ENCODE measurements at regions not wholly inside any gene's neighbourhood (a gene's known extent, or its start where the extent isn't known, plus 50 kb on each side); places are given as distances from the start of the nearest gene placed in this dataset.

DNA sequence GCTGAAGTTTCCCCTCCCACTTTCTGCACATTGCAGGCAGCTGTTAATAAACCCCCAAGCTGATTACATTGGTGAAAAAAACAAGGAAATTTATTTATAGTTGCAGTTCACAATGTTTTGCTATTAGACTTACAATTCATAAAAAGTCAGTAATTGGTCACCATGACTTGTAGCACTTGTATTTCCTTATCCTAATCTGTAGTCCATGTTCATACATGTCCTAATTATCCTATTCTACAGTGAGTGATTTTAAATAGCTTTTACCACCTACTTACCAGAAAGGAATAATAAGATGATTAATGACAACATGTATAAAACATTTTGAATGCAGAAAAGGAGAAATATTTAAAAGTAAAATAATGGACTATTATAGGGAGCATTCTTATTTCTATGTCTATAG, 760.0 kb upstream of the RIOK2 start:
- DNase-seq (ENCODE audit: extremely low read depth, low read depth), result no peak
- TF ChIP-seq, protein P1, sequence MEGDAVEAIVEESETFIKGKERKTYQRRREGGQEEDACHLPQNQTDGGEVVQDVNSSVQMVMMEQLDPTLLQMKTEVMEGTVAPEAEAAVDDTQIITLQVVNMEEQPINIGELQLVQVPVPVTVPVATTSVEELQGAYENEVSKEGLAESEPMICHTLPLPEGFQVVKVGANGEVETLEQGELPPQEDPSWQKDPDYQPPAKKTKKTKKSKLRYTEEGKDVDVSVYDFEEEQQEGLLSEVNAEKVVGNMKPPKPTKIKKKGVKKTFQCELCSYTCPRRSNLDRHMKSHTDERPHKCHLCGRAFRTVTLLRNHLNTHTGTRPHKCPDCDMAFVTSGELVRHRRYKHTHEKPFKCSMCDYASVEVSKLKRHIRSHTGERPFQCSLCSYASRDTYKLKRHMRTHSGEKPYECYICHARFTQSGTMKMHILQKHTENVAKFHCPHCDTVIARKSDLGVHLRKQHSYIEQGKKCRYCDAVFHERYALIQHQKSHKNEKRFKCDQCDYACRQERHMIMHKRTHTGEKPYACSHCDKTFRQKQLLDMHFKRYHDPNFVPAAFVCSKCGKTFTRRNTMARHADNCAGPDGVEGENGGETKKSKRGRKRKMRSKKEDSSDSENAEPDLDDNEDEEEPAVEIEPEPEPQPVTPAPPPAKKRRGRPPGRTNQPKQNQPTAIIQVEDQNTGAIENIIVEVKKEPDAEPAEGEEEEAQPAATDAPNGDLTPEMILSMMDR (IDR thresholded peaks at IDR 0.05; ENCODE audit: low read depth, low read length), result no peak

DNA sequence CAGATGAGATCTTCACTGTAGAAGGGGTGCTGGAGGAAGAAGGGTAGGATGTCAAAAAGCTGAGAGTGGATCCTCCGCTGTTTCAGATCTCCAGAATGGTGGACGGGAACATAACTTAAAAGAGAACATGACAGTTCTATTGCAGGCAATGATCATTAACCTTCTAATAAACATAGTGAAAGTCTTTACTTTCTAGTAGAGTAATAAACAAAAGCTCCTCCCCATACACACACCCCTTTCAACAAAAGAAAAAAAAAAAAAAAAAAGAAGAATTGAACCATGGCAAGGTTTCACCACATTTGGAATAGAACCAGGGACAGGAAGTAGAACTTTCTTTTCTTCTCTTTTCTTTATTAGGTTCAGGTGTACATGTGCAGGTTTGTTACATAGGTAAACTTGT, 768.1 kb upstream of the RIOK2 start:
- no peak for DNase-seq (ENCODE audit: extremely low read depth, low read depth)
- TF ChIP-seq, protein P1 (IDR thresholded peaks at IDR 0.05; ENCODE audit: low read depth, low read length), result no peak

DNA sequence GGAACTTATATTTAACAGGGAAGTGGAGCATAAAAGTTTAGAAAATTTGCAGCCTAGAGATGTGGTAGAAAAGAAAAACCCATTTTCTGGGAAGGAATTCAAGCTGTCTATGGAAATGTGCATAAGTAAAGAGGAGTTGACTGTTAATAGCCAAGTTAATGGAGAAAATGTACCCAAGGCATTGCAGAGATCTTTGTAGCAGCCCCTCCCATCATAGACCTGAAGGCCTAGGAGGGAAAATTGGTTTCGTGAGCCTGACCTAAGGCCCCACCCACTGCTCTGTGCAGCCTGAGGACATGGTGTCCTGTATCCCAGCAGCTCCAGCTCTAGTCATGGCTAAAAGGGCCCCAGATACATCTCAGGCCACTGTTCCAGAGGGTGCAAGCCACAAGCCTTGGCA, 772.4 kb upstream of the RIOK2 start:
- TF ChIP-seq, protein P1 (IDR thresholded peaks at IDR 0.05; ENCODE audit: low read depth, low read length), result no peak
- no peak for DNase-seq (ENCODE audit: extremely low read depth, low read depth)

DNA sequence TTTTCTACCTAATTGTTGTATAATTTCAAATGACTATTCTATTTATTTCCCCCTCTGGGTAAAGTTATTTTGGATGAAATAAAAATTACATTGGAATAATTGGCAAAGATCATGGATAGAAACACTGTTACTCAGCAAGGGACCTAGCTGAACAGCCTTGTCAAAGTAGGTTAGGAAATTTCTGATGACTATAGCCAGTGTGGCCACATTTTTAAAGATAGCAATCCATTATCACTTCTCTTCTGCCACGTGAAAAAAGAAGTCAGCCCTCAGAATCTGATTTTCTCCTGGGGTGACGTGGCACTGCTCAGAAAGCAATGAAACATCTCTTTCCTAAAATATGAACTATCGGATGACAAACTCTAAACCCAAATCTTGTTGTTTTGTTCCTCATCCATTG, 784.2 kb upstream of the RIOK2 start:
- no peak for DNase-seq (ENCODE audit: extremely low read depth, low read depth)
- TF ChIP-seq, protein P1 (IDR thresholded peaks at IDR 0.05; ENCODE audit: low read depth, low read length), result no peak

DNA sequence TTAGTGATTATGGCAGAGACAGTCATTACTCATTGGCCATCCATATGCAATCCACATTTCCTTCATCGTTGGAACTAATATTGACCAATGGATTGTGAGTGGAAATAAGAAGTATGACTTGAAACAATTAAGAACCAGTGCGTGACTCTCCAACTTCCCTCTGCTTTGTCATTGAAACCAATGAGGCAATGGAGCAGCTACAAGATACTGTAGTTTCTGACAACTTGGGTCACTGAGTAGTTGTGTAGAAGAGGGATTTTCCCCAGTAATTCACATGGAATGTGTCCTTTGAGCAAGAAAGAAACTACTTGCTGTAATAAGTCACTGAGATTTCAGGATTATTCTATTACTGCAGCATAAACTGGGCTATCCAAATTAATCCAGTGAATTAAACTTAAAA, 785.3 kb upstream of the RIOK2 start:
- TF ChIP-seq, protein P1 (IDR thresholded peaks at IDR 0.05; ENCODE audit: low read depth, low read length), result no peak
- DNase-seq (ENCODE audit: extremely low read depth, low read depth), result no peak

DNA sequence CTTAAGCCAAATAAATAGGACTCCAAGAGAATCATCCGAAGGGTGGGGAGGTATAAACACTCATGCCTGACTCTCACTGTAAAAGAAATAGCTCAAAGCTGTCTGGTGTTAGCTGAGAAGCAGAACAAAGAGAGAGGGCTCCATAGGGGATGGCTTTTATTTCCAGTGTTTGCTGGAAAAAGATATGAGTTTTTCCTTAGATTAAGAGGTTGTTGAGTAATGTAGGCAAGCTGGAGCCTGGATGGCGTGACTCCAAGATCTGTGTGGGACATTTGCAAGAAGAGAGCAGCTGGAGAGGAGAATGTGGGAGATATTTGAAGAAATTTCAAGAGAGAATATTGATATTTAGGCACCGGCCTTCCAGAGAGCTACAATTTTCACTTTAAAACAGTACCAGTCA, 793.7 kb upstream of the RGMB start:
- TF ChIP-seq, protein P1 (IDR thresholded peaks at IDR 0.05; ENCODE audit: low read depth, low read length), result no peak
- no peak for DNase-seq (ENCODE audit: extremely low read depth, low read depth)

DNA sequence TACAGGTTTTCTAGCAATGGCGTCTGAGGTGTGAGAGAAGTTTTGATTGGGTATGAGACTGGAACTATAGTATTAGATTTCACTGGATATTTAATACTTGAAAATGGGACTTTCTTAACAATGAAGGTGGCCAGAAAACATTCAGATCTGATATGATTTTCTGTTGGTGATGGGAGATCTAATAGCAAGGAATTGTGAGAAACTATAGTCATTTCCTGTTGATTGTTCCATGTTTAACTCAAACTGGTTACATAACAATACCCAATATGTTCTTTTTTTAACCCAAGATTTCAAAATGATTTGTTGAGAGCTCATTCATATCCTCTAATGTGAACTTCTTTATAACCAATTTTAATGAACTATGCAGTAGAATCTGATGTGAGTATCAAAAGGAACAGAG, 793.2 kb upstream of the RGMB start:
- no peak for DNase-seq (ENCODE audit: extremely low read depth, low read depth)
- TF ChIP-seq, protein P1 (IDR thresholded peaks at IDR 0.05; ENCODE audit: low read depth, low read length), result no peak

Measured in AG09319 (cell line).